SH-SY5Y (cell line): ENCODE measurements at regions not wholly inside any gene's neighbourhood (a gene's known extent, or its start where the extent isn't known, plus 50 kb on each side); places are given as distances from the start of the nearest gene placed in this dataset.

Experiments used
- GATA2 ChIP-seq: IDR thresholded peaks from 2 replicates; pipeline ENCODE4 v1.6.1; 2011; ENCODE audit warnings: mild to moderate bottlenecking, low read depth, low read length
- GATA3 ChIP-seq: IDR thresholded peaks from 2 replicates; pipeline ENCODE4 v1.6.1; 2011; ENCODE audit warnings: low read depth, mild to moderate bottlenecking, low read length, moderate library complexity

DNA sequence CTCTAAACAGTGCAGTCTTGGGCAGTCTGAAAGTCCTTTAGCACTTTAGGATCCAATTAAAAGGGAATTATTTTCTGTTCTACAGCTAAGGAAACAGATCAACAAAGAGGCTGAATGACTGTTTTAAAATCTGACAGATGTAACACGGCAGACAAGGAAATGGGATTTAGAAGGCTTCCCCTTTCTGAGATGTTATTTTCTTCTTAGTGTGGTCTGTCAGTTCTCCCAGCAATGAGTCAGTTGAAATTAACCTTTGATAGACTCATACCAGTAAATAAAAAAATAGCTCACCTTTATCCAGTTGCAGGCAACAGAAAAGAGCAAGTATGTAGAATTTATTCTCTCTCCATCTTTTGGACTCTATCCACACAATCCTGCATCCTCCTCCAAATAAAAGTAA, 98.1 kb downstream of the NEDD1 start:
- no peak for TF ChIP-seq GATA3
- TF ChIP-seq GATA2, result no peak

DNA sequence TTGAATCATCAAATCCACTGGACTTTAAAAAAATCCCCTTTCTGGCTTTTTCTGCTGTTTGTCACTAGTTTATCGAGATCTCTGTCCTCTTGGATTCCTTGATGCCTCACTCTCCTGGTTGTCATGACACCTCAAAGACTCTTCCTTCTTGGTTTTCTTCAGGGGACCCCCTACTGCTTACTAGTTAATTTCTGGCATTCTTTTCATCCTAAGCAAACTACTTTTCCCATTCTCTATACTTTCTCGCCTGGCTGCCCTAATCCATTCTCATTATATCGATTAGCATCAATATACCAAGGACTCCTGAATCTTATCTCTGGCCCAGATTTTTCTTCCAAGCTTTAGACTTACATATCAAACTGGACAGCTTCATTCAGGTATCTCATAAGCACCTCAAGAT, 98.6 kb downstream of the NEDD1 start:
- no peak for TF ChIP-seq GATA3
- TF ChIP-seq GATA2, result no peak

- no peak for TF ChIP-seq GATA3
- no peak for TF ChIP-seq GATA2
Measured at GRCh38 chr12:97006585-97006984, 99.5 kb downstream of the NEDD1 start.

DNA sequence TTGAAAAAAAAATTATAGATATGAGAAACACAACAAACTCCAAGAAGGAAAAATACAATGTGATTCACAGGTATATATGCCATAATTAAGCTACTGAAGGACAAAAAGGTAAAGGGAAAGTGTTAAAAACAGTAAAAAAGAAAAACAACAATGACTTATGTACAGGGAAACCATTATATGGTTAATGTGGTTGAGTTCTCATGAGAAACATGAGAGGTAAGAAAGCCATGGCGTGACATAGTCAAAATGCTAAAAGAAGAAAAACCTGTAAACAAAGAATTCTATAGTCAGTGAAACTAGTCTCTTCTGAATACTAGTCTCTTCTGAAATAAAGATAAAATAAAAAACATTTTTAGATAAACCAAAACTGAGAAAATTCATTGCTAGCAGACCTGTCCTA, 109.1 kb downstream of the NEDD1 start:
- TF ChIP-seq GATA3 (no peak), GATA2 (no peak)

- TF ChIP-seq GATA2 (no peak), GATA3 (no peak)
Measured at GRCh38 chr12:97017213-97017612, 110.2 kb downstream of the NEDD1 start.

GRCh38 chr12:97022536-97023230, 115.6 kb downstream of the NEDD1 start:
- TF ChIP-seq GATA2, result no peak
- no peak for TF ChIP-seq GATA3

DNA sequence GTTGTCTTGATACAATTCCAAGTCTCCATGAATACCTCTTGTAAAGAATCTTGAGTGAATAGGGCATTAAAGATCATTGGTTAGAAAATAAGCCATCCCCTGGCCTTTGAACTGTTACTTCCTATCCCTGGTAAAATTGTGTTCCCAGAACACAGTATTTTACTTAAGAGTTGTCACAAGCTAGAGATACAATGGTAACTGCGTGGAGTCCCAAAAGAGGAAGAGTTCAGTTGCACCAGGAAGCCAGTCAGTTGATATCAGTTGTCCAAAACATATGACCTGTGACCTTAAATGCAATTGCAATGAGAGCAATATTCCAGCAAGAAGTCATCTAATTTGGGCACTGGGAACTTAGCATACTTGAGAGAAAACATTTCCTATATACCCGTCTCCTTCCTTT, 117.3 kb downstream of the NEDD1 start:
- TF ChIP-seq GATA2 (no peak), GATA3 (no peak)

DNA sequence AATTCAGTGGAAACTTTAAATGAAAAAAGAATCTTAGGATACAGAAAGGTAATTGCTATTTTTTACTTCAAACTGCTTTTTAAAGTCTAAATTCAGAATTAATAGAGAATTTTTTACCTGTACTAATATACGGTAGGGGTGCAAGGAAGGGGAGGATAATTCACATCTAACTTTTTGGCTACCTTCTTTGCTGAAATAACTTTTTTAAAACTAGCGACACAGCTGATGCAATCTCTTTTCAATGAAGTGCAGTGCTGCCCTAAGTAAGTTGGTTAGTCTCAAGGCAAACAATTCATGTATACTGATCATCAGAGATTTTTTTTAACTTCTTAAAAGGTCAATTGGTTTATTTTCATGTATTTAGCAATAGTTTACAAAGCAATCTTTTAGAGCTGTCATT, 119.8 kb downstream of the NEDD1 start:
- TF ChIP-seq GATA3, result no peak
- no peak for TF ChIP-seq GATA2

DNA sequence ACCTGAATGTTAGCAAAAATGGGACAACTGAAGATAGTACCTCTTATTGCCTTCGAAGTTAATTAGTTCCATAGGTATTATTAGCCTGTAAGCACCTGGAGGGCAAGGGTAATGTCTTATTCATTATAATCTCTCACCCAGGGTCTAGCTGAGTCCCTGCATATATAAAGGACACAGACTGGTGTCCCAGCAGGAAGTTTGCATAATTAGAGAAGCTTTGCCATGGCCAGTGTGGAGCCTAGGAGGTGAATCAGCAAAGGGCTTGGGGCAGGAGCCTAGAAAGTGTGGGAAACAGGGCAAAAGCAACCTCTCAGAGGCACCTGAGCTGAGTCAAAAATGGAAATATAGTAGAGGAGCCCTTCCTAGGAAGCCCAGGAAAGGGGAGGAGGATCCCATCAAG, 120.4 kb downstream of the NEDD1 start:
- no peak for TF ChIP-seq GATA3
- TF ChIP-seq GATA2, result no peak

- no peak for TF ChIP-seq GATA3
- TF ChIP-seq GATA2, result no peak
Measured at GRCh38 chr12:97038131-97038530, 131.1 kb downstream of the NEDD1 start.

DNA sequence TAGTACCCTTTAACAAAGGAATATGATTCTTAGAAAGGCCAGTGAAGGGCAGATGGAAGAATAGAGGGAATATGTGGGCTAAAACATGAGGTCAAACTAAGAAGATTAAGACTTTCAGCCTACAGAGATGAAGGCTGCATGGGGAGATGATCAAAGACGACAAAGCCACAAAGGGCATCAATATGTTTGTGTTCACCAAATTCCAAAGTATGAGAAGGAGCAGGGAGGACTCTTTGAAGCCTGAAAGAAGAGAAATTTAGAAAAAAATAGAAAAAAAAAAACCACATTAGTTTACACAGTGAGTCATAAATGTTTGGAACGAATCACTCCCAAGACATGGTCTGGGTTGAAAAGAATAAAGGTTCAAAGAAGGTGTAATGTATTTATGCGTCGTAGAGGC, 131.8 kb downstream of the NEDD1 start:
- no peak for TF ChIP-seq GATA2
- TF ChIP-seq GATA3, result no peak

DNA sequence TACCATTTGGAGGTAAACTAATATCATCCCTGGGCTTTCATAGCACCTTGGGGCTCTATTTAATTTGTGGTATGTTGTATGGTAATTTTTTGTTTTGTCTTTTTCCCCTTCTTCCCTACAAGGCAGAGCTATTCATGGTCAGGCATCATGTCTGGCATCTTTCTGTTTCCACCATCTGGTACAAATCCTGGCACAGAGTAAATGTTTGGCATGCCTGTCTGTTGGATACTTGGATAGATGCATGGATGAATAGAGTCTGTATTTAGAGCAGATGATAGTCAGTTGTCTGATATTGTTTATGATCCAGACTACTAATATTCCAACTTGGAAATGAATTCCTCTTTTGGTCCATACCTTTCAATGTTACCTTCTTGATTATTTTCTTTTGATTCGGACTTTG, 139.8 kb downstream of the NEDD1 start:
- TF ChIP-seq GATA3 (no peak), GATA2 (no peak)

GRCh38 chr12:97047361-97047760, 140.3 kb downstream of the NEDD1 start:
- no peak for TF ChIP-seq GATA2
- TF ChIP-seq GATA3, result no peak

DNA sequence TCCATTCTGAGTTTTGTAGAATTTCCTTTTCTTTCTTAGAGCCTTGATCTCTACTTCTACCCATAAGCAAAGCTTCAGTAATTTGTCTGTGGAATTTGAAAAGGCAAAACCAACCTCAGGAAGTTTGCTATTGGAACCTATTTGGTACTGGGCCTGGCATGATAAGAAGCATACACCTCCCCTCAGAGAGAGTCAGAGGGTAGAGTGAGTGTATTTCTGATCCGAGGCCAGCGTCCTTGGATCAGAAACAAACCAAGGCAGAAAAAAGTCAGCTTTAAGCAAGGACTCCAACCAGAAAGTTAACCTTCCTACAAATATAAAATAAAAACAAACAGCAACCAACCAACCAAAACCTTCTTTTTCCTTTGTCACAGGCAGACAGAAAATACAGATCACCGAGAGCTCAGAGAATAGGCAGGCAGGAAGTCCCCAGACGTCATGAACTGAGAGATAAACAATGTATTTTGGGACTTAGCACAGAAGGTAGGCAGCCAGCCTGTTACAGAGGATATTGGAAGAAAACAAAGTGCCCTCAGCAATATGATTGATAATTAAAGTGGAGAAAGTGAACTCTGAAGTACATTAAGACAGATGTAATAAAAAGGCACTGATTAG, 141.5 kb downstream of the NEDD1 start:
- TF ChIP-seq GATA3, result no peak
- no peak for TF ChIP-seq GATA2

- TF ChIP-seq GATA2 (no peak), GATA3 (no peak)
Measured at GRCh38 chr12:97050509-97050908, 143.5 kb downstream of the NEDD1 start.
